ENCODE measurements at regions not wholly inside any gene's neighbourhood (a gene's known extent, or its start where the extent isn't known, plus 50 kb on each side); places are given as distances from the start of the nearest gene placed in this dataset.
"Not testable (repeated sequence)": the region's sequence is repeated elsewhere in the genome, so short reads cannot be mapped to it uniquely, and the experiment has no call there.

GRCh38 chr2:187775196-187775595, 221.0 kb upstream of the TFPI start:
- Histone ChIP-seq H3K4me1 (no peaks in the 10 kb centered on the region), H3K36me3 (no peaks in the 10 kb centered on the region), H3K9me3 (no peaks in the 10 kb centered on the region), H3K4me3 (no peak overlapping the region), H3K27ac (no peak overlapping the region), H3K27me3 (no peaks in the 10 kb centered on the region)
- ATAC-seq (no peak), DNase-seq (no peak)
- no peak for TF ChIP-seq CTCF (IDR thresholded peaks at IDR 0.05 in 4 of 5, conservative IDR thresholded peaks at IDR 0.05 in 1 of 5)
- TF ChIP-seq POLR2A (IDR thresholded peaks at IDR 0.05), result no peak
- in situ Hi-C loops (cut with MboI; ENCODE audit: low sequenced_read_pairs in 4 of 4), result no loop called here
- intact Hi-C loops (cut with DNase I; ENCODE audit: low total_unique reads), result no loop called here

- in situ Hi-C loops (cut with MboI; ENCODE audit: low sequenced_read_pairs in 4 of 4), result no loop called here
- Histone ChIP-seq H3K9me3 (no peaks in the 10 kb centered on the region), H3K4me3 (no peak overlapping the region), H3K4me1 (no peaks in the 10 kb centered on the region), H3K27ac (no peak overlapping the region), H3K36me3 (no peaks in the 10 kb centered on the region), H3K27me3 (no peaks in the 10 kb centered on the region)
- no peak for TF ChIP-seq CTCF (IDR thresholded peaks at IDR 0.05 in 4 of 5, conservative IDR thresholded peaks at IDR 0.05 in 1 of 5)
- TF ChIP-seq POLR2A (IDR thresholded peaks at IDR 0.05), result no peak
- no peak for ATAC-seq
- intact Hi-C loops (cut with DNase I; ENCODE audit: low total_unique reads), result no loop called here
- DNase-seq, result no peak
Measured at GRCh38 chr2:187775651-187776050, 221.4 kb upstream of the TFPI start.

DNA sequence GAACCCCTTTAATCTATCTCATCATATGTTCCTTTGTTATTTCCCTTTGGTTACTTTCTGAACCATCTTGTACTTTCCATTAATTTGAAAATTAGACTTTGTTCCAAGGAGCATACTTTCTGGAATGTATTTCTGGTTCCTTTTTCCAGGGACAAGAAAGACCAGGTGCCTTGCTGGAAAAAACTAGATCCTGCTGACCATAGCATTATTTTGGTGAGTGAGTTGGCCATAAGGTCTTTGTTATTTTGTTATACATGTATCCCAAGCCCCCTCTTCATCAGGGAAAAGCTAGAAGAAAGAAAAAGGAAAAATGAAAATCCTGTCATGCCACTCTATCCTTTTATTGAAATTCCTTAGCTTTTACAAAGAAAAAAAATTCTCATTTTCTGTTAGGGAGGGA, 228.1 kb upstream of the TFPI start:
- no peaks in the 10 kb centered on the region for H3K4me1 ChIP-seq
- TF ChIP-seq POLR2A (IDR thresholded peaks at IDR 0.05), result no peak
- TF ChIP-seq CTCF (IDR thresholded peaks at IDR 0.05 in 4 of 5, conservative IDR thresholded peaks at IDR 0.05 in 1 of 5), result no peak
- no peaks in the 10 kb centered on the region for H3K27me3 ChIP-seq
- H3K4me3 ChIP-seq, result no peak overlapping the region
- H3K36me3 ChIP-seq, result no peaks in the 10 kb centered on the region
- no peak for DNase-seq
- in situ Hi-C loops (cut with MboI; ENCODE audit: low sequenced_read_pairs in 4 of 4), result no loop called here
- H3K27ac ChIP-seq, result no peak overlapping the region
- no peaks in the 10 kb centered on the region for H3K9me3 ChIP-seq
- ATAC-seq, result no peak
- intact Hi-C loops (cut with DNase I; ENCODE audit: low total_unique reads), result no loop called here

GRCh38 chr2:187783446-187783845, 229.2 kb upstream of the TFPI start:
- DNase-seq, result no peak
- no peak overlapping the region for H3K27ac ChIP-seq
- no peaks in the 10 kb centered on the region for H3K36me3 ChIP-seq
- ATAC-seq, result no peak
- intact Hi-C loops (cut with DNase I; ENCODE audit: low total_unique reads), result no loop called here
- H3K4me3 ChIP-seq, result no peak overlapping the region
- in situ Hi-C loops (cut with MboI; ENCODE audit: low sequenced_read_pairs in 4 of 4), result no loop called here
- no peaks in the 10 kb centered on the region for H3K9me3 ChIP-seq
- H3K4me1 ChIP-seq, result no peaks in the 10 kb centered on the region
- H3K27me3 ChIP-seq, result no peaks in the 10 kb centered on the region
- no peak for TF ChIP-seq POLR2A (IDR thresholded peaks at IDR 0.05)
- TF ChIP-seq CTCF (IDR thresholded peaks at IDR 0.05 in 4 of 5, conservative IDR thresholded peaks at IDR 0.05 in 1 of 5), result no peak

DNA sequence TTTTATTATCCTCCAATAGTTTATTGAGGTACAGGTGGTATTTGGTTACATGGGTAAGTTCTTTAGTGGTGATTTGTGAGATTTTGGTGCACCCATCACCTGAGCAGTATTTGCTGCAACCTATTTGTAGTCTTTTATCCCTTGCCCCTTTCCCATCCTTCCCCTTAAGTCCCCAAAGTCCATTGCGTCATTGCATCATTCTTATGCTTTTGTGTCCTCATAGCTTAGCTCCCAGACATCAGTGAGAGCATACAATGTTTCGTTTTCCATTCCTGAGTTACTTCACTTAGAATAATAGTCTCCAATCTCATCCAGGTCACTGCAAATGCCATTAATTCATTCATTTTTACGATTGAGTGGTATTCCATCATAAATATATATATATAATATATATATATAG, 229.9 kb upstream of the TFPI start:
- H3K4me1 ChIP-seq; H3K4me3 ChIP-seq; H3K27ac ChIP-seq; H3K27me3 ChIP-seq; DNase-seq; H3K36me3 ChIP-seq; in situ Hi-C loops (cut with MboI; ENCODE audit: low sequenced_read_pairs in 4 of 4); ATAC-seq; H3K9me3 ChIP-seq; intact Hi-C loops (cut with DNase I; ENCODE audit: low total_unique reads): not testable (repeated sequence)

All from gastrocnemius medialis (tissue), 4 donors.